ENCODE measurements at regions not wholly inside any gene's neighbourhood (a gene's known extent, or its start where the extent isn't known, plus 50 kb on each side); places are given as distances from the start of the nearest gene placed in this dataset.

DNA sequence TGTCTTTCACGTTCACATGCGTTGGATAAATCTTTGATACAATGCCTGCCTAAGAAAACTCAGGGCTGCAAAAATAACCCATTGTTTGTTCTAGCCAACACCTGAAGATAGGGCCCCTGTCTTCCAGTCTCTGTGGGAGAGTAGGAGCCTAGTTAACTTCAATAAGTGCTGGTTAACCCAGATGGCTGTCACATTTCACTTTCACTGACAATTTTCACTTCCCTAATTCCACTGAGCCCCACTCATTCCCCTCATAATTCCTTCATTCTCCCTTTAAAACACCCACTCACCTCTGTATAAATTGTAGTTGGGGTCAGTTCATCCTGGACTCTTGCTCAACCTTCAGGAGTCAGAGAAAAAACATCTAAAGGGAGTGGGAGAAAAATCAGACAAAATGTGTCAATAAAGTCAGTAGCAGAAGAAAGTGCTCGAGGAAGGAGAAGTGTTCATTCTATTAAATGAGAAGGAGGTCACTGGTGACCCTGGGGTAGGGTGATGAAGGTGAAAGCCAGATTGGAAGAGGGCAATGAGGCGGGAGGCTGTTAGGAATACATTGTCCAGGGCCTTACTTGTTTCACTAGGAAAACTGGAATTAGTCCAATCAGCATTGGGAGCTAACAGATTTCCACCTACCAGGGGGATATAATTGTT is 51.2 kb upstream of the ABI1 start:
- H3K9me3 Mint-ChIP-seq, result no peaks in the 10 kb centered on the region
- H3K36me3 Mint-ChIP-seq, result no peaks in the 10 kb centered on the region
- H3K4me3 Mint-ChIP-seq, result no peak overlapping the region
- DNase-seq (ENCODE audit: low spot score in 2 of 2), result no peak
- no peaks in the 10 kb centered on the region for H3K4me1 Mint-ChIP-seq
- no peak for ATAC-seq
- no peak overlapping the region for H3K27ac Mint-ChIP-seq
